H9 (cell line): ENCODE measurements at regions not wholly inside any gene's neighbourhood (a gene's known extent, or its start where the extent isn't known, plus 50 kb on each side); places are given as distances from the start of the nearest gene placed in this dataset.

Source experiments
- DNase-seq: peaks from one replicate; pipeline ENCODE4 v3.0.0-alpha.2; 2017
- H2AFZ ChIP-seq: one replicate; pipeline ENCODE4 v1.6.1; 2013; ENCODE audit warnings: mild to moderate bottlenecking, low read length, control low read depth, moderate library complexity
- H2AK5ac ChIP-seq: 2 replicates; pipeline ENCODE4 v1.6.1; 2013; ENCODE audit warnings: low read length, control low read depth, mixed read lengths; ENCODE audit not compliant: insufficient read length
- H2BK120ac ChIP-seq: one replicate; pipeline ENCODE4 v1.6.1; 2013; ENCODE audit warnings: low read depth, mild to moderate bottlenecking, low read length, control low read depth, inconsistent platforms; ENCODE audit not compliant: poor library complexity, severe bottlenecking
- H2BK12ac ChIP-seq: 2 replicates; pipeline ENCODE4 v1.6.1; 2013; ENCODE audit warnings: low read length, control low read depth, mixed read lengths, low read depth; ENCODE audit not compliant: insufficient read length
- H2BK15ac ChIP-seq: 2 replicates; pipeline ENCODE4 v1.6.1; 2013; ENCODE audit warnings: low read depth, low read length, control low read depth
- H2BK20ac ChIP-seq: one replicate; pipeline ENCODE4 v1.6.1; 2013; ENCODE audit warnings: low read depth, mild to moderate bottlenecking, low read length, control low read depth, inconsistent platforms; ENCODE audit not compliant: poor library complexity, severe bottlenecking
- H2BK5ac ChIP-seq: 2 replicates; pipeline ENCODE4 v1.6.1; 2013; ENCODE audit warnings: low read length, control low read depth, mixed read lengths; ENCODE audit not compliant: insufficient read length
- H3K14ac ChIP-seq: 2 replicates; pipeline ENCODE4 v1.6.1; 2013; ENCODE audit warnings: low read length, control low read depth; ENCODE audit not compliant: insufficient read depth
- H3K18ac ChIP-seq: 2 replicates; pipeline ENCODE4 v1.6.1; 2013; ENCODE audit warnings: low read depth, mild to moderate bottlenecking, mixed read lengths, low read length, control low read depth; ENCODE audit not compliant: insufficient read length
- H3K23ac ChIP-seq: 2 replicates; pipeline ENCODE4 v1.6.1; 2013; ENCODE audit warnings: low read length, control low read depth, mixed read lengths, low read depth; ENCODE audit not compliant: insufficient read length
- H3K23me2 ChIP-seq: 2 replicates; pipeline ENCODE4 v1.6.1; 2013; ENCODE audit warnings: low read depth, mild to moderate bottlenecking, mixed read lengths, low read length, control low read depth; ENCODE audit not compliant: insufficient read length, poor library complexity, severe bottlenecking
- H3K27ac ChIP-seq: 2 replicates; pipeline ENCODE4 v1.5.1; 2013; ENCODE audit warnings: low read length, control low read depth, mixed read lengths, low read depth; ENCODE audit not compliant: insufficient read length
- H3K27me3 ChIP-seq: 2 replicates; pipeline ENCODE4 v1.6.1; 2013; ENCODE audit warnings: low read length, control low read depth, inconsistent platforms; ENCODE audit not compliant: insufficient read depth
- H3K4ac ChIP-seq: 2 replicates; pipeline ENCODE4 v1.6.1; 2013; ENCODE audit warnings: low read depth, mild to moderate bottlenecking, control low read depth, inconsistent platforms, low read length, moderate library complexity
- H3K4me1 ChIP-seq: 2 replicates; pipeline ENCODE4 v1.6.1; 2013; ENCODE audit warnings: low read length, control low read depth, inconsistent platforms; ENCODE audit not compliant: insufficient read depth
- H3K4me2 ChIP-seq: 2 replicates; pipeline ENCODE4 v1.6.1; 2013; ENCODE audit warnings: low read length, control low read depth, mixed read lengths; ENCODE audit not compliant: insufficient read length, insufficient read depth
- H3K56ac ChIP-seq: 2 replicates; pipeline ENCODE4 v1.6.1; 2013; ENCODE audit warnings: low read depth, mild to moderate bottlenecking, mixed read lengths, low read length, control low read depth; ENCODE audit not compliant: insufficient read length
- H3K79me1 ChIP-seq: 2 replicates; pipeline ENCODE4 v1.6.1; 2013; ENCODE audit warnings: low read depth, mild to moderate bottlenecking, moderate library complexity, low read length, control low read depth, inconsistent platforms; ENCODE audit not compliant: insufficient read depth, poor library complexity, severe bottlenecking
- H3K79me2 ChIP-seq: 2 replicates; pipeline ENCODE4 v1.6.1; 2013; ENCODE audit warnings: low read length, control low read depth, inconsistent platforms; ENCODE audit not compliant: insufficient read depth
- H3K9ac ChIP-seq: 2 replicates; pipeline ENCODE4 v1.6.1; 2013; ENCODE audit warnings: low read length, control low read depth, mixed read lengths; ENCODE audit not compliant: insufficient read length; ENCODE audit errors: extremely low read depth
- H3K9me3 ChIP-seq: one replicate; pipeline ENCODE4 v1.6.1; 2013; ENCODE audit warnings: low read depth, low read length, inconsistent platforms; ENCODE audit not compliant: control insufficient read depth
- H3T11ph ChIP-seq: one replicate; pipeline ENCODE4 v1.6.1; 2013; ENCODE audit warnings: mild to moderate bottlenecking, low read length, control low read depth, inconsistent platforms
- H4K20me1 ChIP-seq: one replicate; pipeline ENCODE4 v1.6.1; 2013; ENCODE audit not compliant: control insufficient read depth, insufficient read length, insufficient read depth
- H4K5ac ChIP-seq: 2 replicates; pipeline ENCODE4 v1.6.1; 2013; ENCODE audit warnings: low read depth, mild to moderate bottlenecking, mixed read lengths, low read length, control low read depth; ENCODE audit not compliant: insufficient read length
- H4K8ac ChIP-seq: replicated peaks from 2 replicates; pipeline ENCODE4 v1.6.1; 2013; ENCODE audit warnings: low read length, control low read depth, mixed read lengths, low read depth; ENCODE audit not compliant: insufficient read length
- H4K91ac ChIP-seq: 2 replicates; pipeline ENCODE4 v1.6.1; 2013; ENCODE audit warnings: low read depth, mild to moderate bottlenecking, moderate library complexity, mixed read lengths, low read length, control low read depth; ENCODE audit not compliant: insufficient read length
- H3K27ac Mint-ChIP-seq, 3 experiments: 2 replicates in 2 of 3; 3 replicates in 1 of 3; pipeline ENCODE4 v1.8.0; 2020 to 2021; ENCODE audit warnings: mixed read lengths in 3 of 3, mild to moderate bottlenecking in 1 of 3, moderate library complexity in 1 of 3
- H3K27me3 Mint-ChIP-seq: 2 replicates; pipeline ENCODE4 v1.8.0; 2021; ENCODE audit warnings: low read depth, mild to moderate bottlenecking, moderate library complexity, mixed read lengths
- H3K36me3 Mint-ChIP-seq, 3 experiments: 2 replicates in 2 of 3; 3 replicates in 1 of 3; pipeline ENCODE4 v1.8.0; 2020 to 2021; ENCODE audit warnings: low read depth in 3 of 3, mixed read lengths in 3 of 3; ENCODE audit not compliant: insufficient read depth in 1 of 3
- H3K4me1 Mint-ChIP-seq, 2 experiments: 2 replicates each; pipeline ENCODE4 v1.8.0; 2020; ENCODE audit warnings: mixed read lengths in 2 of 2
- H3K4me3 Mint-ChIP-seq, 2 experiments: 2 replicates in 1 of 2; 3 replicates in 1 of 2; pipeline ENCODE4 v1.8.0; 2020 to 2021; ENCODE audit warnings: mild to moderate bottlenecking in 2 of 2, mixed read lengths in 2 of 2, moderate library complexity in 1 of 2
- H3K9me3 Mint-ChIP-seq, 2 experiments: 2 replicates in 1 of 2; 3 replicates in 1 of 2; pipeline ENCODE4 v1.8.0; 2020; ENCODE audit warnings: mild to moderate bottlenecking in 2 of 2, mixed read lengths in 2 of 2, moderate library complexity in 1 of 2
- CTCF ChIP-seq: fragments of 200-600 bp; sonication (generic); conservative IDR thresholded peaks from 3 replicates; pipeline ENCODE4 v1.8.0; 2021; ENCODE audit warnings: antibody characterized with exemption, mild to moderate bottlenecking
- whole genome bisulfite sequencing: extraction: QIAGEN DNeasy Blood & Tissue Kit; methylation state at CpG from one replicate; pipeline ENCODE4 v1.1.7; 2013; ENCODE audit warnings: missing lambda C conversion rate, low lambda C conversion rate, mixed read lengths; ENCODE audit not compliant: insufficient read length; ENCODE audit errors: extremely low coverage; 5-methylcytosine and 5-hydroxymethylcytosine counted together

GRCh38 chr2:5150871-5151270, 541.3 kb upstream of the SOX11 start:
- Mint-ChIP-seq H3K4me3 (no peak overlapping the region), H3K36me3 (peaks cover 0 to 24% (median 3%) of the 10 kb centered on the region in 3 experiments; a peak in 4 of 7 replicates), H3K9me3 (peaks cover 7 to 17% of the 10 kb centered on the region in 2 experiments; a peak in 4 of 5 replicates), H3K27ac (no peak overlapping the region), H3K27me3 (no peaks in the 10 kb centered on the region), H3K4me1 (no peaks in the 10 kb centered on the region)
- Histone ChIP-seq H2BK15ac (no peak overlapping the region), H3K23ac (no peak overlapping the region), H2AK5ac (no peak overlapping the region), H3K9ac (no peak overlapping the region), H3K4me1 (no peaks in the 10 kb centered on the region), H2BK20ac (no peak overlapping the region), H4K20me1 (no peaks in the 10 kb centered on the region), H3K4me2 (no peak overlapping the region), H3T11ph (no peak overlapping the region), H3K56ac (no peak overlapping the region), H4K91ac (no peak overlapping the region), H3K4ac (no peak overlapping the region), H2BK5ac (no peak overlapping the region), H3K14ac (no peak overlapping the region), H3K23me2 (no peaks in the 10 kb centered on the region), H3K27me3 (no peaks in the 10 kb centered on the region), H2BK120ac (no peak overlapping the region), H4K8ac (no peak overlapping the region), H3K79me1 (no peaks in the 10 kb centered on the region), H2AFZ (no peak overlapping the region), H3K27ac (no peak overlapping the region), H4K5ac (no peak overlapping the region), H3K79me2 (no peaks in the 10 kb centered on the region), H2BK12ac (no peak overlapping the region), H3K18ac (no peak overlapping the region), H3K9me3 (no peaks in the 10 kb centered on the region)
- no peak for DNase-seq
- WGBS: no CpG with 5 or more reads among the region's 5 CpGs
- TF ChIP-seq CTCF: no peak
